ENCODE measurements at regions not wholly inside any gene's neighbourhood (a gene's known extent, or its start where the extent isn't known, plus 50 kb on each side); places are given as distances from the start of the nearest gene placed in this dataset.
A peak's percentile ranks its signal among the peaks of the same experiment; 100 is the strongest.

- Histone ChIP-seq H3K4me1 (ENCODE audit: control insufficient read depth in 2 of 2, insufficient read depth in 2 of 2, low read length in 1 of 2) (peaks cover 5% of the 10 kb centered on the region in 2 donors), H3K9me3 (ENCODE audit: control insufficient read depth in 2 of 2, insufficient read depth in 1 of 2, low read depth in 1 of 2, low read length in 1 of 2) (no peaks in the 10 kb centered on the region), H3K27me3 (ENCODE audit: control insufficient read depth in 1 of 2, insufficient read depth in 2 of 2, low read length in 2 of 2) (peaks cover 0 to 13% of the 10 kb centered on the region in 2 donors), H3K27ac (ENCODE audit: low read depth in 2 of 2, low read length in 1 of 2) (no peak overlapping the region), H3K36me3 (ENCODE audit: control insufficient read depth in 2 of 2, insufficient read depth in 2 of 2, low read length in 1 of 2) (no peaks in the 10 kb centered on the region), H3K4me3 (ENCODE audit: low read depth in 1 of 2, low read length in 2 of 2) (peak overlapping the region in 1 of 2 donors; percentile 37)
- WGBS, 2 donors: 3 to 4% methylated on average over 65 to 87 of the region's 87 CpGs
Observed at GRCh38 chr12:3365463-3366411, 125.3 kb upstream of the PRMT8 start.

- WGBS, 2 donors: 45 to 55% methylated on average over 26 of the region's 26 CpGs
- Histone ChIP-seq H3K4me1 (ENCODE audit: control insufficient read depth in 2 of 2, insufficient read depth in 2 of 2, low read length in 1 of 2) (peaks cover 5% of the 10 kb centered on the region in 2 donors), H3K9me3 (ENCODE audit: control insufficient read depth in 2 of 2, insufficient read depth in 1 of 2, low read depth in 1 of 2, low read length in 1 of 2) (no peaks in the 10 kb centered on the region), H3K27me3 (ENCODE audit: control insufficient read depth in 1 of 2, insufficient read depth in 2 of 2, low read length in 2 of 2) (peaks cover 0 to 13% of the 10 kb centered on the region in 2 donors), H3K4me3 (ENCODE audit: low read depth in 1 of 2, low read length in 2 of 2) (no peak overlapping the region), H3K27ac (ENCODE audit: low read depth in 2 of 2, low read length in 1 of 2) (no peak overlapping the region), H3K36me3 (ENCODE audit: control insufficient read depth in 2 of 2, insufficient read depth in 2 of 2, low read length in 1 of 2) (no peaks in the 10 kb centered on the region)
Observed at GRCh38 chr12:3366451-3367110, 124.4 kb upstream of the PRMT8 start.

- Histone ChIP-seq H3K9me3 (ENCODE audit: control insufficient read depth in 2 of 2, insufficient read depth in 1 of 2, low read depth in 1 of 2, low read length in 1 of 2) (no peaks in the 10 kb centered on the region), H3K4me3 (ENCODE audit: low read depth in 1 of 2, low read length in 2 of 2) (no peak overlapping the region), H3K27me3 (ENCODE audit: control insufficient read depth in 1 of 2, insufficient read depth in 2 of 2, low read length in 2 of 2) (peaks cover 0 to 13% of the 10 kb centered on the region in 2 donors), H3K4me1 (ENCODE audit: control insufficient read depth in 2 of 2, insufficient read depth in 2 of 2, low read length in 1 of 2) (peaks cover 5% of the 10 kb centered on the region in 2 donors), H3K27ac (ENCODE audit: low read depth in 2 of 2, low read length in 1 of 2) (no peak overlapping the region), H3K36me3 (ENCODE audit: control insufficient read depth in 2 of 2, insufficient read depth in 2 of 2, low read length in 1 of 2) (no peaks in the 10 kb centered on the region)
- WGBS, 2 donors: 88 to 91% methylated on average over 16 of the region's 16 CpGs
Observed at GRCh38 chr12:3367750-3368444, 123.1 kb upstream of the PRMT8 start.

- H3K4me1 ChIP-seq (ENCODE audit: control insufficient read depth in 2 of 2, insufficient read depth in 2 of 2, low read length in 1 of 2): peaks cover 0 to under 1% of the 10 kb centered on the region in 2 donors
- peaks cover 0 to 7% of the 10 kb centered on the region in 2 donors for H3K27me3 ChIP-seq (ENCODE audit: control insufficient read depth in 1 of 2, insufficient read depth in 2 of 2, low read length in 2 of 2)
- H3K4me3 ChIP-seq (ENCODE audit: low read depth in 1 of 2, low read length in 2 of 2): no peak overlapping the region
- H3K9me3 ChIP-seq (ENCODE audit: control insufficient read depth in 2 of 2, insufficient read depth in 1 of 2, low read depth in 1 of 2, low read length in 1 of 2): no peaks in the 10 kb centered on the region
- no peaks in the 10 kb centered on the region for H3K36me3 ChIP-seq (ENCODE audit: control insufficient read depth in 2 of 2, insufficient read depth in 2 of 2, low read length in 1 of 2)
- no peak overlapping the region for H3K27ac ChIP-seq (ENCODE audit: low read depth in 2 of 2, low read length in 1 of 2)
- 35 to 51% methylated on average over 4 of the region's 4 CpGs for whole genome bisulfite sequencing, 2 donors
Observed at GRCh38 chr12:3371018-3371417, 120.0 kb upstream of the PRMT8 start.

DNA sequence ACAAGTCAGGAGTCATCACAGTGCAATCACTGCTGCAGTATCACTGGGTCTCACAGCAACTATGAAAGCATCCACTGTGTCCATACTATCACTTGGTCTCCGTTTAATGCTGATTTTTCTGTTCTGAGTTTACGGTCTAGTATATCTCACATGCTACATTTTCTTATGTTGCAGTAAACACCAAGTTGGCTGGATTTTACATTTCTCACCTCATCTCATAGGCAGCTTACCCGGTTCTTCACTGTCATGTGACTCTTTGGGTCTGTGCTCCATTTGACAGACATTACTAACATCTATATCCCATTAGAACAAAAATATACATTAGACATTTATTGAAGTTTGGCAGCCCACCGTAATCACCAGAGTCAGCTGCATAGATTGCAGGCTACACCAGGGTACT is 115.7 kb upstream of the PRMT8 start:
- WGBS, 2 donors: 79 to 89% methylated on average over 4 of the region's 4 CpGs
- Histone ChIP-seq H3K36me3 (ENCODE audit: control insufficient read depth in 2 of 2, insufficient read depth in 2 of 2, low read length in 1 of 2) (no peaks in the 10 kb centered on the region), H3K27ac (ENCODE audit: low read depth in 2 of 2, low read length in 1 of 2) (no peak overlapping the region), H3K4me1 (ENCODE audit: control insufficient read depth in 2 of 2, insufficient read depth in 2 of 2, low read length in 1 of 2) (no peaks in the 10 kb centered on the region), H3K27me3 (ENCODE audit: control insufficient read depth in 1 of 2, insufficient read depth in 2 of 2, low read length in 2 of 2) (no peaks in the 10 kb centered on the region), H3K4me3 (ENCODE audit: low read depth in 1 of 2, low read length in 2 of 2) (no peak overlapping the region), H3K9me3 (ENCODE audit: control insufficient read depth in 2 of 2, insufficient read depth in 1 of 2, low read depth in 1 of 2, low read length in 1 of 2) (no peaks in the 10 kb centered on the region)

DNA sequence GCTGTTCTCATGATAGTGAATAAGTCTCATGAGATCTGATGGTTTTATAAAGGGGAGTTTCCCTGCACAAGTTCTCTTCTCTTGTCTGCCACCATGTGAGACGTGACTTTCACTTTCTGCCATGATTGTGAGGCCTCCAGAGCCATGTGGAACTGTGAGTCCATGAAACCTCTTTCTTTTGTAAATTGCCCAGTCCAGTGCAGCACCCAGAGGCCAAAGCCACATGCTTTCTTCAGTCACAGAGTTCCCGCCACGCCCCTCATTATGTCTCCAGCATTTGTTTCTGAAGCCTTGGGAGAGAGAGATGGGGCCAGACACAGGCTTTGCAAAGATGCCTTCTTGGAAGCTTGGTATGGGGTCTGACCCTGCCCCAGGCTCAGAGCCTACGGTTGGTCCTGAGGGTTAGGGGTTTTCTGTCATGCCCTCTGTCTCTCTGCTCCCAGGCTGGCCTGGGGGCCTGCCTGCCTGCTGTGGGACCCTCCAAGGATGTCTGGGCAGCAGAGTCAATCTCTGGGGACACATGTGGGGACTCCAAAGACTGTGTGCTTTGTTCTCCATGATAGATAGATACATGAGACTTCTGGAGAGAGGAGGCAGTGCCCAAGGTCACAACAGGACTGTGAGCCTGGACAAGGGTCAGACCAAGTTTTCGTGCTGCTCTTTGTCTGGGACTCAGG is 114.1 kb upstream of the PRMT8 start:
- H3K36me3 ChIP-seq (ENCODE audit: control insufficient read depth in 2 of 2, insufficient read depth in 2 of 2, low read length in 1 of 2): no peaks in the 10 kb centered on the region
- no peaks in the 10 kb centered on the region for H3K4me1 ChIP-seq (ENCODE audit: control insufficient read depth in 2 of 2, insufficient read depth in 2 of 2, low read length in 1 of 2)
- no peak overlapping the region for H3K27ac ChIP-seq (ENCODE audit: low read depth in 2 of 2, low read length in 1 of 2)
- H3K27me3 ChIP-seq (ENCODE audit: control insufficient read depth in 1 of 2, insufficient read depth in 2 of 2, low read length in 2 of 2): no peaks in the 10 kb centered on the region
- no peak overlapping the region for H3K4me3 ChIP-seq (ENCODE audit: low read depth in 1 of 2, low read length in 2 of 2)
- 73 to 86% methylated on average over 5 of the region's 5 CpGs for WGBS, 2 donors
- H3K9me3 ChIP-seq (ENCODE audit: control insufficient read depth in 2 of 2, insufficient read depth in 1 of 2, low read depth in 1 of 2, low read length in 1 of 2): no peaks in the 10 kb centered on the region

DNA sequence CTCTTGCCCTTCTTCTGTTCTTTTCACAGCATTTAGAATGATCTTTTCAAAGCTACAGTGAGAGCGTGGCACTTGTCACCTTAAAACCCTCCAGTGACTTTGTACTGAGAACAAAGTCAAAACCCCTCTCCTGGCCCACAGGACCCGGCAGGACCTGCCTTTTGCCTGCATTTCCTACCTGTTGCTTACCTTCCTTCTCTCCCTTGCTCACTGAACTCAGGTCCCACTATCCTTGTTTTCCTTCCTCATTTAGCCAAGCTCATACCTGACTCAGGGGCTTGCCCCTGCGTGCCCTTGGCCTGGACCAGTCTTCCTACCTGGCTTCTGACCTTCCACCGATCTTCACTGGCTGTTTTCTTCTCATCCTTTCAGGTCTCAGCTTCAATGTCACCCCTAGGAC is 112.3 kb upstream of the PRMT8 start:
- Histone ChIP-seq H3K4me1 (ENCODE audit: control insufficient read depth in 2 of 2, insufficient read depth in 2 of 2, low read length in 1 of 2) (no peaks in the 10 kb centered on the region), H3K9me3 (ENCODE audit: control insufficient read depth in 2 of 2, insufficient read depth in 1 of 2, low read depth in 1 of 2, low read length in 1 of 2) (no peaks in the 10 kb centered on the region), H3K4me3 (ENCODE audit: low read depth in 1 of 2, low read length in 2 of 2) (no peak overlapping the region), H3K36me3 (ENCODE audit: control insufficient read depth in 2 of 2, insufficient read depth in 2 of 2, low read length in 1 of 2) (no peaks in the 10 kb centered on the region), H3K27me3 (ENCODE audit: control insufficient read depth in 1 of 2, insufficient read depth in 2 of 2, low read length in 2 of 2) (no peaks in the 10 kb centered on the region), H3K27ac (ENCODE audit: low read depth in 2 of 2, low read length in 1 of 2) (no peak overlapping the region)
- WGBS, 2 donors: 63 to 65% methylated on average over 4 of the region's 4 CpGs

DNA sequence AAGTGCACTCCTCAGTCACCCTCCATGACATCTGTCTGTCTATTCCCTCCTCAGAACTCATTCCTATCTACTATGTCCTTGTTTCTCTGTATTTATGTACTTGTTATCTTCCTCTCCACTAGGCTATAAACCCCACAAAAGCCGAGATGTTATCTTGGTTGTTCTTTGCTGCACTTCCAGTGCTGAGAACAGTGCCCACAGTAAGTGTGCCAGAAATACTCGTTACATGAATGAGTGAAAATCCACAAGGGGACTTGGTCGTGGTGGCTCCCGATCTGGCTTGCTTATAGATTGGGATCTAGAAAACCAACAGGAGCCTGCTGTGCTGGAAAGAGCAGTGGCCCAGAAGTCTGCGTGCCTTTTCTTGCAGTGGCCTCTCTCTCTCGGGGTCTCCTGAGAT is 111.9 kb upstream of the PRMT8 start:
- no peaks in the 10 kb centered on the region for H3K4me1 ChIP-seq (ENCODE audit: control insufficient read depth in 2 of 2, insufficient read depth in 2 of 2, low read length in 1 of 2)

More for the DNA sequence above, 111.9 kb upstream of the PRMT8 start:
- 68 to 80% methylated on average over 6 of the region's 6 CpGs for WGBS, 2 donors
- Histone ChIP-seq H3K4me3 (ENCODE audit: low read depth in 1 of 2, low read length in 2 of 2) (no peak overlapping the region), H3K27me3 (ENCODE audit: control insufficient read depth in 1 of 2, insufficient read depth in 2 of 2, low read length in 2 of 2) (no peaks in the 10 kb centered on the region), H3K9me3 (ENCODE audit: control insufficient read depth in 2 of 2, insufficient read depth in 1 of 2, low read depth in 1 of 2, low read length in 1 of 2) (no peaks in the 10 kb centered on the region), H3K36me3 (ENCODE audit: control insufficient read depth in 2 of 2, insufficient read depth in 2 of 2, low read length in 1 of 2) (no peaks in the 10 kb centered on the region), H3K27ac (ENCODE audit: low read depth in 2 of 2, low read length in 1 of 2) (no peak overlapping the region)
